ENCODE measurements at regions not wholly inside any gene's neighbourhood (a gene's known extent, or its start where the extent isn't known, plus 50 kb on each side); places are given as distances from the start of the nearest gene placed in this dataset.
"Not testable (repeated sequence)": the region's sequence is repeated elsewhere in the genome, so short reads cannot be mapped to it uniquely, and the experiment has no call there.

DNA sequence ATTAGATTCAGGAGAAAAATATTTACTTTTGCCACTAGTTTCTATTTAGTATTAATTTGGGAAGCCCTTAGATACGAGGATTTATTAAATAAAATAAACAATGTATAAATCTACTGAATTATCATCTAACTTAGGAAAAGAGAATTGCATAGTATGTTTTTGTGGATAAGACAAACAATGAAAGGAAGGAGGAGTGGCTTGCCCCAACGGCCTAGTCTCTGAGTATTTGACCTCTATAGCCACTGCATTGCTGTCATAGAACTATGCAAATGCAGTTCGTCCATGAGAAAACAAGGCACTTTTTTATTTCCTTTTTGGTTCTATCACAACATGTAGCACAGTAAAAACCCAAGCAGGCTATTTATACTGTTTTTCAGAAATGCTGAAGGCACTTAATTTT, 321.2 kb upstream of the CCNH start:
- TF ChIP-seq GATA1 (IDR thresholded peaks at IDR 0.05; ENCODE audit: low read depth, low read length) (no peak), POLR2A (IDR thresholded peaks at IDR 0.05; ENCODE audit: low read length) (no peak)
- no peak for DNase-seq

DNA sequence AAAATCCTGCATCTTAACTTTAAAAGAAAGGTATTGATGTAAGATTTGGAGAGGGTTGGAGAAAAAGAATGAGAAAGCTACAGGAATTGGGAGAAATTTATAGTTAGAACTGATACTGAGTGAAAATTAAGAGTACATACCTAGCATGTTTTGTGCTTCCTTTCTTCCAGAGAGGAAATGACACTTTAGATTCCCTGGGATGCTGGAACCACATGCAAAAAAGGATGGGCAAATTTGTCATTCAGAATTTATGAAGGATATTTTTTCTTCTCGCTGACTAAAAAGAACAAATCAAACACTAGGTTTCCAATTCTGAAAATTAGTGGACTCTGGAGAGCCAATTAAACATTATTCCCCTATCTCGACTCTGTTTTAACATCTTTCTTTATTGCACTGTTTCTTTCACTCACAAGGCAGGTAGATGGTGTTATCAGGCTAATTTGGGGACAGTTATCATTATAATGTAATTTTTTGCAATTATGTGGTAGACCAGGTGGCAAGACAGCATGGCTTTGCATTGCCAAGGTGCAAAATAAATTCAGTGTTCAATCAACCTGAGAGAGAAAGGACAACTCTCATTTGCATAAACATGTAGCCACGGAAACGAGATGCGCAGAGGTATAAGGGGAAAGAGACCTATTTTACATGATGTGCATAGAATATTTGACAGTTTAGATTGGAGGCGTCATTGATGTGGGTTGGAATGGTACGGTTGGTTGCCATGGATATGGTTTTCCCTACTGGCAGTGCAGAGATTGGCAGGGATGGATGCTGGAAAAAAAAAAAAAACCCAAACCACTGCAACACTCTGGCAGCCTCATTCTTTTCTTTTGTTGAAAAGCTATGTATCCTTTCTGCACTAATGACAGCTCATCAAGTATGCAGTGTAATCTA, 320.4 kb upstream of the CCNH start:
- DNase-seq: no peak
- TF ChIP-seq POLR2A (IDR thresholded peaks at IDR 0.05; ENCODE audit: low read length): no peak
- no peak for TF ChIP-seq GATA1 (IDR thresholded peaks at IDR 0.05; ENCODE audit: low read depth, low read length)

DNA sequence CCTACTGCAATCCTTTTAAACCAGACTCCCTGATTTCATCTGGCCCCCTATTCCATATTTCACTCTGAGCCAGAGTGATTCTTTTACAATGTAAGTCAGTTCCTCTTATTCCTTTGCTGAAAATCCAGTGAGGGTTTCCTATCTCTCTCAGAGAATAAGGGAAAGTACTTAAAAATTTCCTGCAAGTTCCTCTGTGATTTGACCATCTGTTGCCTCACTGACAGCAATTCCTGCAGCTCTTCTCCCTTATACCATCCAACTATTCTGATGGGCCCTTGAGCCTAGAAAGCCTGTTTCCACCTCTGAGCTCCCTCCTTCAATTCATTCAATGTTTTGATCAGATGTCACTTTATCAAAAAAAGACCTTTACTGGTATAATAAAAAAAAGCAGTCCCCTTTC, 317.1 kb upstream of the CCNH start:
- no peak for TF ChIP-seq POLR2A (IDR thresholded peaks at IDR 0.05; ENCODE audit: low read length)
- TF ChIP-seq GATA1 (IDR thresholded peaks at IDR 0.05; ENCODE audit: low read depth, low read length): no peak
- DNase-seq: no peak

DNA sequence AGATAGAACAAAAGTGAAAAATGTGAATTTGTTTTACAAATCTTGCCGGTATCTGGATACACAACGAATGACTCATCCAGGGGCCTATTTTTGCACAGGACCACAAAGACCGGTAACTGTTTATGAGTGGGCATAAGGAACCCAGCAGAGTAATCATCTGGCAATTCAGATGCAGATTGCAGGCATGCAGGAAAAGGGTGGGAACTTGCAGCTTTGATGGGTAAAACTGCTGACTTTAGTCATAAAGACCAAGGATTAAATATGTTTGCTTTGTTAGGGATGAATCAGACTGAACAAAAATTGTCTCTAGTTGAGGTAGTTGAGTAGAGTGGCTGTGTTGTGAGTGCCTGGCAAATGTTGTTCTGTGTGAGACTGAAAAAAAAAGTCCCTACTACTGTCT, 309.6 kb upstream of the CCNH start:
- no peak for DNase-seq
- TF ChIP-seq GATA1 (IDR thresholded peaks at IDR 0.05; ENCODE audit: low read depth, low read length) (no peak), POLR2A (IDR thresholded peaks at IDR 0.05; ENCODE audit: low read length) (no peak)

- not testable (repeated sequence) for DNase-seq
Observed at GRCh38 chr5:87718224-87718925, 305.6 kb upstream of the CCNH start.

DNA sequence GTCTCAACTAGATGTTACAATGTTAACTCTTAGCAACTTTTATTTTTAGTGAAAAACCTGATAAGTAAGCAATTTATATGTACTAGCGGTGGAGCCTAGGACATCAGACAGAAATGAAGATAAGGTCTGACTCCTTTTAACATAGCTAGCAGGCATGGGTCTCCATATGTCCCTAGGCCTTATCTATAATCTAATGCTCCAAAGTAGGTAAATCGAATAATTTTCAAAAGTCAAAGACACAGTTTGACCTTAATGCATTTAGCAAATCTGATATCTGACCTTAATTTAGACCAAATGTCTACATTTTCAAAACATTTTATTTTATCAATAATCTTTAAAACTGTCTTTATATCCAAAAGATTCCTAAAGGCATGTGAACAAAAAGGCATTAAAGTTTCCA, 305.0 kb upstream of the CCNH start:
- TF ChIP-seq GATA1 (IDR thresholded peaks at IDR 0.05; ENCODE audit: low read depth, low read length) (no peak), POLR2A (IDR thresholded peaks at IDR 0.05; ENCODE audit: low read length) (no peak)
- DNase-seq: no peak

- no peak for TF ChIP-seq POLR2A (IDR thresholded peaks at IDR 0.05; ENCODE audit: low read length)
- no peak for TF ChIP-seq GATA1 (IDR thresholded peaks at IDR 0.05; ENCODE audit: low read depth, low read length)
- DNase-seq: no peak
Observed at GRCh38 chr5:87705876-87706275, 293.1 kb upstream of the CCNH start.

- DNase-seq: no peak
- no peak for TF ChIP-seq POLR2A (IDR thresholded peaks at IDR 0.05; ENCODE audit: low read length)
Observed at GRCh38 chr5:87686975-87687374, 274.2 kb upstream of the CCNH start.

DNA sequence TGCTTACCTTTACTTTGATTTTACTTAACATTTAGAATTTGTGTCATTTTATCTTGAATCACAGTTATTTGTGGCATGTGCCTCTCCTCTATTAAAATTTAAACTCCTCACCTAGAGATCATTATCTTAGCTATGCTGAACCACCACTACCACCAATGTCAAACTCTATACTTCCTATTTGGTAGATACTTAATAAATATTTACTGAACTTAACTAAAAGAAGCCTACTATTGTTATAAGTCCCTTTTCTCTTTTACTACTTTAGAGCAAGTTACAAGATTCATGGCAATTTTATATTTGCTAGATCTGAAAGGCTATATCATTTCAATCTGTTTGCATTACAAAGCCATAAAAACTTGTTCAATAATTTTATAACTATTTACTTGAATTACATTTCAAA, 273.3 kb upstream of the CCNH start:
- no peak for DNase-seq
- TF ChIP-seq POLR2A (IDR thresholded peaks at IDR 0.05; ENCODE audit: low read length): no peak
- TF ChIP-seq GATA1 (IDR thresholded peaks at IDR 0.05; ENCODE audit: low read depth, low read length): no peak

DNA sequence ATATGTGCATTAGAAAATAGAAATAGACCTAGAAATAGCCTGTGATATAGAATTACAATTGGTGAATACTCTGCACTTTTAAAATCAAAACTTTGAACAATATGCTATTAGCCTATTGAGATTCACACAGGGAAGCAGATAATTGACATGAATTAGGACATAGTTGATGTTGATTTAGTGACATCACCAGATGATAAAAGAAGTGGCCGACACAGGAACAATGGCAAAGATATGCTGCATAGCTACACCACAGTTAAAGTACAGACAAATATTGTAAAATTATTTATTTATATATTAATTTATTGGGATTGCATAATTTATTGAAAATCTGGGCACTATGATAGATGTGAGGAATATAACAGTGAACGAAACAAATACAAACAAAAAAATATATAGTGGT, 261.5 kb upstream of the CCNH start:
- TF ChIP-seq POLR2A (IDR thresholded peaks at IDR 0.05; ENCODE audit: low read length) (no peak), GATA1 (IDR thresholded peaks at IDR 0.05; ENCODE audit: low read depth, low read length) (no peak)
- DNase-seq: no peak

DNA sequence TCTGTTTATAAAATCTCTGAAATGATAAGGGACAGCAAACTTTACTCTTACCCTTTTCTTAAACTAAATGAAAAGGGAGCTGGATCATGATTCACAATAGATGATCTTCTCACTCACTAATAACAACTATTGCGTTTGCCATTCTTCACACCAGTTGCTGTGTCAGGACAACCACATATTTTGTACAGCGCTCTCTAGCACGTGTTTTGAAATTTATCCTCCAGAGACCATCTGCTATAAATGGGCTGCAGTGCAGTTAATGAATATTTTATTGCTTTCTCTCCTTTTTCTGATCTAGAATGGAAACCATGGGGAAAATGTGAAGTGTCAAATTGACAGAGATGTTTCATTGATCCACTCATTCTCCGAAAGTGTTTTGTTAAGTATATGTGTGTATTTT, 258.4 kb upstream of the CCNH start:
- DNase-seq: no peak
- TF ChIP-seq GATA1 (IDR thresholded peaks at IDR 0.05; ENCODE audit: low read depth, low read length): no peak
- TF ChIP-seq POLR2A (IDR thresholded peaks at IDR 0.05; ENCODE audit: low read length): no peak

DNA sequence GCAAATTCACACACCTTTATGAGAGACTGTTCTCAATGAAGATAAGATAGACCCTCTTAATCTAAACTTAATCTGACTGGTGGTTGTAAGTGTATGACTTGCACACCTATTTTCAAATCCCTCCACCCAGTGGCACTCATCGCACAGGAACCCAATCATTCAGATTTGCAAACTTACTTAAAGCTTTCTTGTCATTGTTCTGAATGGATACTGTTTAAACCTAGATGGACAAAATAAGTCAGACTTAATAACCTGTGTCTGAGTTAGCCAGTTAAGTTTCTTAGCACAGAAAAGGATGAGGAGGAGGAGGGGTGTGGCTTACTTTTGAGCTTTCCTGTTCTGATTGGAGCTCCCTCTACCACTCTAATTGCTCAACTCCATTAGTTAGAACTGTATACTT, 252.4 kb upstream of the CCNH start:
- TF ChIP-seq POLR2A (IDR thresholded peaks at IDR 0.05; ENCODE audit: low read length): no peak
- DNase-seq: no peak

DNA sequence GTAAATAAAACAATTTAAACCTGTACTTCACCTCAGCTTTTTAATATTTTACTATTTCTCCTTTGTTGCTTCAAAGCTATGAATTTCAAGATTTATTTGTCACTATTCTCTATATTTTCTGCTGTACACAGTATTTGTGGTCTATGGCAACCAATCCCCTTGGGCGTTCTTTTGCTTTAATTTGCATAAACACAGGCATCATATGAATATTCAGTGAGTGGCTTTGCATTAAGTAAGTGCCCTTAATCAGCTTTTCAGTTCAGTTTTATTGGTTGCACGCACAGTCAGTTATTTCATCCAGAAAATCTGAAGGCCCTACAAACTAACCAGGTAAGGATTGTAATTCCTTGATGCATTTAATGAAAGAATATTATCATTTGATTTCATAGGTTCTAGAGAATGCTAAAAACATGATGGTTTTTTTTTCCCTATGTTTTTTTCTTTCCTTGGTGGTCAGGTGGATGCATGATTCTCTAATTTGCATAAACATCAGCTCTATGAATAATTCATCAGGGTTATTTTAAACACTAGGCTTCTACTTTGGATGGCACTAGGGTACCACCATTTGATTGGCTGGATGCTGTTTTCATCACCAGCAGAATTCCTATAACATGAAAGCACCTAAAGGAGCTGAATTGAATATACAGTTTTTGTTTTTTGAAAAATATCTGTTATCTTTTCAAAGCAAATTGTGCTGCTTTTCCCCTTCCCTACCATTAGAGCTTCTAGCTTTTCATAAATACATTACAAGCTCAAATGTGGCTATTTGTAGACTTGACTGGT, 249.2 kb upstream of the CCNH start:
- no peak for DNase-seq

DNA sequence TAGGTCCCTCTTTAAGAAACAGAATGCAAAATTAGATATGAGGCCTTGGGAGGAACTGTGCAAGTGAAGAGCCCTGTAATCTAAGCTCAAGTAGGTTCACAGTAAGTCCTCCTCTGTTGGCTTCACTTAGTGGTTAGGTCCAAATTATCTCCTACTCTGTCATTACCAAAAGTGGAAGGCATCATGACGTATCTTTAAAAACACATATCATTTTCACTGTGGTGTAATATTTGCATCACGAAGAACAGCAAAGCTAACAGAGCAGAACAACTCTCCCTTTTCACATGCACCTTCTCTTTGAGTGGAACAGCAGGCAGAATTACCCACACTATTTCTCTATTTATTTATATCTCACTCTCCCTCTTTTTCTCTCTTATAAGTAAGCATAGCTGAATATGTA, 240.5 kb upstream of the CCNH start:
- TF ChIP-seq GATA1 (IDR thresholded peaks at IDR 0.05; ENCODE audit: low read depth, low read length): no peak
- no peak for TF ChIP-seq POLR2A (IDR thresholded peaks at IDR 0.05; ENCODE audit: low read length)
- DNase-seq: no peak

More for the DNA sequence above, 249.2 kb upstream of the CCNH start:
- no peak for TF ChIP-seq GATA1 (IDR thresholded peaks at IDR 0.05; ENCODE audit: low read depth, low read length)
- no peak for TF ChIP-seq POLR2A (IDR thresholded peaks at IDR 0.05; ENCODE audit: low read length)

All from erythroblast (primary cell).